ENCODE measurements at regions not wholly inside any gene's neighbourhood (a gene's known extent, or its start where the extent isn't known, plus 50 kb on each side); places are given as distances from the start of the nearest gene placed in this dataset.

DNA sequence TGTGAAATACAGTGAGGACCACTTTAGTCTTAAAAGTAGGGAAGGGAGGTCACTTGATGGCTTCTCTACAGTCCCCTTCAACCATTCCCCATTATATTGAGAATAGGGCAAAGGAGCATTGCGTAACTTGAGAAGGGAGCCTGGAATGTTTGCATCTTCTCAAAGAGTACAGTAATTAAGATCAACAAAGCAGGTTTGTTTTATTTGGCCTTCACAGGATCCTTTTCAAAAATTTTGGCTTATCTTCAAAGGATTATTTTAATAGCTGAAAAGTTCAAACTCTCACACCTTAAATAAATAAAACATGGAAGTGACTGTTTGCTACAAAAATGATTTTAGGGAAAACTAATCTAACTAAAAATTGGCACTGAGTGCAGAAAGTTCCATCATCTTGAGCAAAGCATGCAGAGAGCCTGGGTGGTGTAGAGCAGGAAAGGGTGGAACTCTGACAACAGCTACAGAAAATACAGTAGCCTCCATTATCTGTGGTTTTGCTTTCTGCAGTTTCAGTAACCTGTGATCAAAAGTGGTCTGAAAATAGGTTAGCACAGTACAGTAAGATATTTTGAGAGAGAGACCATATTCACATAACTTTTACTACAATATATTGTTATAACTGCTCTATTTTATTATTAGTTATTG is 214.0 kb downstream of the MDFIC start:
- Mint-ChIP-seq H3K4me1 (no peaks in the 10 kb centered on the region), H3K9me3 (no peaks in the 10 kb centered on the region), H3K36me3 (ENCODE audit: low read depth) (no peaks in the 10 kb centered on the region), H3K27me3 (ENCODE audit: low read depth, poor library complexity) (peaks cover 6% of the 10 kb centered on the region), H3K4me3 (no peak overlapping the region), H3K27ac (no peak overlapping the region)
- no peak for DNase-seq
- no peak for TF ChIP-seq CTCF (IDR thresholded peaks at IDR 0.05)

- no peaks in the 10 kb centered on the region for H3K9me3 Mint-ChIP-seq
- H3K27ac Mint-ChIP-seq = no peak overlapping the region
- DNase-seq = no peak
- no peak for TF ChIP-seq CTCF (IDR thresholded peaks at IDR 0.05)
- H3K4me3 Mint-ChIP-seq = no peak overlapping the region
- H3K27me3 Mint-ChIP-seq (ENCODE audit: low read depth, poor library complexity) = peaks cover 2% of the 10 kb centered on the region
- no peaks in the 10 kb centered on the region for H3K4me1 Mint-ChIP-seq
- H3K36me3 Mint-ChIP-seq (ENCODE audit: low read depth) = no peaks in the 10 kb centered on the region
These were observed 213.3 kb downstream of the MDFIC start for GRCh38 chr7:115135146-115135545.

GRCh38 chr7:115133248-115133647 is 211.4 kb downstream of the MDFIC start:
- peak overlapping the region; percentile 11 for H3K27ac Mint-ChIP-seq
- no peak for DNase-seq
- no peaks in the 10 kb centered on the region for H3K36me3 Mint-ChIP-seq (ENCODE audit: low read depth)
- no peaks in the 10 kb centered on the region for H3K4me1 Mint-ChIP-seq
- no peaks in the 10 kb centered on the region for H3K27me3 Mint-ChIP-seq (ENCODE audit: low read depth, poor library complexity)
- TF ChIP-seq CTCF (IDR thresholded peaks at IDR 0.05) = no peak
- H3K9me3 Mint-ChIP-seq = no peaks in the 10 kb centered on the region
- H3K4me3 Mint-ChIP-seq = no peak overlapping the region

DNA sequence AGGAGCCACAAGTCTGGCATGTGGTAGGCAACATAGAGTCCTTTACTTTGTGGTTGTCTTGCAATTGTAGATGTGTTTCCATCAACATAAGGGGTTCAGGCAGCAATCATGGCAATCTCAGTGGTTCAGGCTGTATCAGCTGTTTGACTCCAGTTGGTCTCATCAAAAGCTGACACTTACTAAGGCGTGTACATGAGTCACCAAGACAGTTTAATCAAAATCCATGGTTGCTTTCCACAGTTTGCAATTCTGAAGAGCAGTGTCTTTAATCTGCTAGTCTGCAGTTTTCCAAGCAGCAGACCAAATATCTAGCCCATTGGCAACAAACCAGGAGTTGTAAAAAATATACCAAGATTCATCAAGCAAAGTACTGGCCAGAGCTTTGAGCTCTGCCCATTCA is 210.2 kb downstream of the MDFIC start:
- Mint-ChIP-seq H3K4me3 (no peak overlapping the region), H3K36me3 (ENCODE audit: low read depth) (no peaks in the 10 kb centered on the region), H3K27ac (no peak overlapping the region), H3K4me1 (no peaks in the 10 kb centered on the region), H3K9me3 (no peaks in the 10 kb centered on the region), H3K27me3 (ENCODE audit: low read depth, poor library complexity) (no peaks in the 10 kb centered on the region)
- TF ChIP-seq CTCF (IDR thresholded peaks at IDR 0.05) = no peak
- DNase-seq = no peak

DNA sequence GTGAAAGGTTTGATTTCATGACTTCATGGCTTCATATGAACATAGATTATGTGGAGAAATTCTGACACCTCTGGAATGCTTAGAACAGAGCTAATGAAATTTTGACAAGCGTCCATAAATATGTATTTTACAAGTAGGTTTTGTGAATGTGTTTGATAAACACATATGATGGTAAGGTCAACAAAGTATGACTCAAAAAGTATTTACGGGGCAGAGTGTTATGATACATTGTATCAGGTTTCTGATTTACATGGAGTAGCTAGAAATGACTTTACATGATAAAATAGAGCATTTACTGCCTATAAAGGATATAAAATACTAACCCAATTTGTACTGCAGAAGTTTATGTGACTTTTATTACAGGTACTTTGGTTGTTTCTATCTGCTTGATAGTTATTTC is 206.3 kb downstream of the MDFIC start:
- H3K27me3 Mint-ChIP-seq (ENCODE audit: low read depth, poor library complexity) = no peaks in the 10 kb centered on the region
- H3K4me3 Mint-ChIP-seq = no peak overlapping the region
- no peaks in the 10 kb centered on the region for H3K9me3 Mint-ChIP-seq
- H3K4me1 Mint-ChIP-seq = no peaks in the 10 kb centered on the region
- H3K36me3 Mint-ChIP-seq (ENCODE audit: low read depth) = no peaks in the 10 kb centered on the region
- DNase-seq = no peak
- TF ChIP-seq CTCF (IDR thresholded peaks at IDR 0.05) = no peak
- no peak overlapping the region for H3K27ac Mint-ChIP-seq

- DNase-seq = no peak
- Mint-ChIP-seq H3K27ac (no peak overlapping the region), H3K27me3 (ENCODE audit: low read depth, poor library complexity) (no peaks in the 10 kb centered on the region), H3K36me3 (ENCODE audit: low read depth) (no peaks in the 10 kb centered on the region), H3K4me1 (no peaks in the 10 kb centered on the region), H3K4me3 (no peak overlapping the region), H3K9me3 (no peaks in the 10 kb centered on the region)
- TF ChIP-seq CTCF (IDR thresholded peaks at IDR 0.05) = no peak
These were observed 205.6 kb downstream of the MDFIC start for GRCh38 chr7:115127399-115128021.

Data from nephron progenitor cell (in vitro differentiated cells).